ENCODE measurements at regions not wholly inside any gene's neighbourhood (a gene's known extent, or its start where the extent isn't known, plus 50 kb on each side); places are given as distances from the start of the nearest gene placed in this dataset.

- Histone ChIP-seq H3K4me3 (replicated peaks; ENCODE audit: insufficient read depth, low read length) (no peak overlapping the region), H3K27me3 (ENCODE audit: insufficient read depth, poor library complexity, severe bottlenecking) (no peaks in the 10 kb centered on the region), H3K27ac (replicated peaks) (no peak overlapping the region)
- TF ChIP-seq GABPA (IDR thresholded peaks at IDR 0.05; ENCODE audit: low read depth) = no peak
- no peak for TF ChIP-seq CTCF (IDR thresholded peaks at IDR 0.05; ENCODE audit: insufficient read depth, low read length)
- no peak for TF ChIP-seq POLR2AphosphoS5 (IDR thresholded peaks at IDR 0.05; ENCODE audit: low read depth)
- TF ChIP-seq SPI1 (IDR thresholded peaks at IDR 0.05; ENCODE audit: borderline replicate concordance, low read depth) = no peak
- no peak for TF ChIP-seq REST (IDR thresholded peaks at IDR 0.05; ENCODE audit: insufficient replicate concordance, low read depth)
- no peak for DNase-seq (ENCODE audit: low read depth in 1 of 2, low spot score in 1 of 2)
These were observed 392.7 kb upstream of the LRRC7 start for GRCh38 chr1:69175053-69175452.

GRCh38 chr1:69180358-69180757 is 387.4 kb upstream of the LRRC7 start:
- H3K4me3 ChIP-seq (replicated peaks; ENCODE audit: insufficient read depth, low read length) = no peak overlapping the region
- no peaks in the 10 kb centered on the region for H3K27me3 ChIP-seq (ENCODE audit: insufficient read depth, poor library complexity, severe bottlenecking)
- TF ChIP-seq CTCF (IDR thresholded peaks at IDR 0.05; ENCODE audit: insufficient read depth, low read length) (no peak), POLR2AphosphoS5 (IDR thresholded peaks at IDR 0.05; ENCODE audit: low read depth) (no peak), SPI1 (IDR thresholded peaks at IDR 0.05; ENCODE audit: borderline replicate concordance, low read depth) (no peak), GABPA (IDR thresholded peaks at IDR 0.05; ENCODE audit: low read depth) (no peak)
- H3K27ac ChIP-seq (replicated peaks) = no peak overlapping the region
- DNase-seq (ENCODE audit: low read depth in 1 of 2, low spot score in 1 of 2) = no peak

GRCh38 chr1:69185378-69185777 is 382.3 kb upstream of the LRRC7 start:
- Histone ChIP-seq H3K27ac (replicated peaks) (no peak overlapping the region), H3K4me3 (replicated peaks; ENCODE audit: insufficient read depth, low read length) (no peak overlapping the region), H3K27me3 (ENCODE audit: insufficient read depth, poor library complexity, severe bottlenecking) (no peaks in the 10 kb centered on the region)
- no peak for TF ChIP-seq CTCF (IDR thresholded peaks at IDR 0.05; ENCODE audit: insufficient read depth, low read length)
- TF ChIP-seq REST (IDR thresholded peaks at IDR 0.05; ENCODE audit: insufficient replicate concordance, low read depth) = no peak
- no peak for TF ChIP-seq GABPA (IDR thresholded peaks at IDR 0.05; ENCODE audit: low read depth)
- no peak for TF ChIP-seq POLR2AphosphoS5 (IDR thresholded peaks at IDR 0.05; ENCODE audit: low read depth)
- TF ChIP-seq SPI1 (IDR thresholded peaks at IDR 0.05; ENCODE audit: borderline replicate concordance, low read depth) = no peak
- no peak for DNase-seq (ENCODE audit: low read depth in 1 of 2, low spot score in 1 of 2)

- TF ChIP-seq POLR2AphosphoS5 (IDR thresholded peaks at IDR 0.05; ENCODE audit: low read depth) (no peak), SPI1 (IDR thresholded peaks at IDR 0.05; ENCODE audit: borderline replicate concordance, low read depth) (no peak), CTCF (IDR thresholded peaks at IDR 0.05; ENCODE audit: insufficient read depth, low read length) (no peak), GABPA (IDR thresholded peaks at IDR 0.05; ENCODE audit: low read depth) (no peak), REST (IDR thresholded peaks at IDR 0.05; ENCODE audit: insufficient replicate concordance, low read depth) (no peak)
- H3K27me3 ChIP-seq (ENCODE audit: insufficient read depth, poor library complexity, severe bottlenecking) = no peaks in the 10 kb centered on the region
- no peak overlapping the region for H3K4me3 ChIP-seq (replicated peaks; ENCODE audit: insufficient read depth, low read length)
- no peak overlapping the region for H3K27ac ChIP-seq (replicated peaks)
- no peak for DNase-seq (ENCODE audit: low read depth in 1 of 2, low spot score in 1 of 2)
These were observed 376.4 kb upstream of the LRRC7 start for GRCh38 chr1:69191335-69191734.

All from HL-60 (cell line).